GM12864 (cell line): ENCODE measurements at regions not wholly inside any gene's neighbourhood (a gene's known extent, or its start where the extent isn't known, plus 50 kb on each side); places are given as distances from the start of the nearest gene placed in this dataset.

Source experiments
- DNase-seq: peaks from one replicate; pipeline ENCODE4 v3.0.0-alpha.2; 2011; ENCODE audit warnings: low read depth
- H3K4me3 ChIP-seq: 2 replicates; pipeline ENCODE4 v1.5.1; 2011; ENCODE audit warnings: mild to moderate bottlenecking, low read depth, low read length, control low read depth
- CTCF ChIP-seq: IDR thresholded peaks from 2 replicates; pipeline ENCODE4 v1.5.1; 2011; ENCODE audit warnings: low read depth, mild to moderate bottlenecking, moderate library complexity, low read length, control low read depth, inconsistent platforms; ENCODE audit errors: missing control alignments

- no peak for DNase-seq
- TF ChIP-seq CTCF: no peak
- H3K4me3 ChIP-seq: no peak overlapping the region
Observed at GRCh38 chr2:234691214-234691575, 194.3 kb upstream of the ARL4C start.

GRCh38 chr2:234690569-234691213 is 193.8 kb upstream of the ARL4C start:
- no peak for TF ChIP-seq CTCF
- H3K4me3 ChIP-seq: no peak overlapping the region
- no peak for DNase-seq

GRCh38 chr2:234689911-234690379 is 193.1 kb upstream of the ARL4C start:
- no peak for DNase-seq
- no peak for TF ChIP-seq CTCF
- no peak overlapping the region for H3K4me3 ChIP-seq

GRCh38 chr2:234687718-234688475 is 191.0 kb upstream of the ARL4C start:
- no peak overlapping the region for H3K4me3 ChIP-seq
- no peak for DNase-seq
- no peak for TF ChIP-seq CTCF

GRCh38 chr2:234686088-234686890 is 189.4 kb upstream of the ARL4C start:
- no peak for TF ChIP-seq CTCF
- no peak overlapping the region for H3K4me3 ChIP-seq
- no peak for DNase-seq

GRCh38 chr2:234684466-234684865 is 187.6 kb upstream of the ARL4C start:
- no peak for TF ChIP-seq CTCF
- no peak overlapping the region for H3K4me3 ChIP-seq

More at GRCh38 chr2:234684466-234684865, 187.6 kb upstream of the ARL4C start:
- no peak for DNase-seq
